HepG2 (cell line): ENCODE measurements at regions not wholly inside any gene's neighbourhood (a gene's known extent, or its start where the extent isn't known, plus 50 kb on each side); places are given as distances from the start of the nearest gene placed in this dataset.

Experiments used
- ATAC-seq: fragments of 200-7000 bp; cut with Tn5 transposase; 3 replicates; pipeline ENCODE4 v1.9.1; 2020; ENCODE audit warnings: mild to moderate bottlenecking, moderate library complexity
- BruUV-seq: library from RNA; stranded (reverse); fragments of 400-500 nt; replicated peaks from 2 replicates; lab custom pipeline; 2021; lab: Mats Ljungman, UMichigan
- CTCF ChIA-PET: fragments of 300-600 bp; formaldehyde crosslinking; extraction: SDS; loops from one replicate; lab custom pipeline; 2021; ENCODE audit warnings: low total read pairs, inconsistent platforms, low intra/inter-chr PET ratio; lab: Yijun Ruan, JAX
- POLR2A ChIA-PET: fragments of 350-600 bp; sonication (Branson Sonifier 250); formaldehyde crosslinking; loops from one replicate; lab custom pipeline; 2020; ENCODE audit warnings: antibody characterized with exemption, inconsistent platforms; lab: Yijun Ruan, JAX
- DNase-seq: peaks from one replicate; pipeline ENCODE4 v3.0.0-alpha.2; 2015; ENCODE audit warnings: low spot score
- FAIRE-seq: peaks from 3 replicates; lab custom pipeline; 2011; peaks lifted over from hg19 to GRCh38; lab: Jason Lieb, UNC
- H2AFZ ChIP-seq: one replicate; pipeline ENCODE4 v1.6.1; 2011; ENCODE audit warnings: low read length, inconsistent platforms
- H3K27ac ChIP-seq: fragments of 300-600 bp; 3 replicates; pipeline ENCODE4 v1.8.0; 2011; ENCODE audit warnings: mixed run types, mild to moderate bottlenecking, mixed read lengths, low read length, inconsistent platforms; ENCODE audit not compliant: insufficient read depth; ENCODE audit errors: extremely low read length
- H3K27me3 ChIP-seq, 2 experiments: fragments of 200-600 bp in 1 of 2; 2 replicates in 1 of 2; 3 replicates in 1 of 2; pipeline versions ENCODE4 v1.6.0 to v1.8.0; 2011; ENCODE audit warnings: low read length in 2 of 2, mild to moderate bottlenecking in 2 of 2, moderate library complexity in 2 of 2, inconsistent platforms in 1 of 2; ENCODE audit not compliant: insufficient read depth in 2 of 2, control insufficient read depth in 1 of 2
- H3K36me3 ChIP-seq, 2 experiments: fragments of 200-600 bp in 1 of 2; replicated peaks in 1 of 2; 2 replicates in 1 of 2; 3 replicates in 1 of 2; pipeline versions ENCODE4 v1.5.1 to v1.8.0; 2011; ENCODE audit warnings: low read length in 2 of 2, inconsistent platforms in 1 of 2; ENCODE audit not compliant: insufficient read depth in 2 of 2, control insufficient read depth in 1 of 2
- H3K4me1 ChIP-seq: 2 replicates; pipeline ENCODE4 v1.5.1; 2012; ENCODE audit warnings: low read length, inconsistent platforms; ENCODE audit not compliant: insufficient read depth
- H3K4me2 ChIP-seq: 2 replicates; pipeline ENCODE4 v1.6.0; 2011; ENCODE audit warnings: low read depth, low read length, inconsistent platforms
- H3K4me3 ChIP-seq, 3 experiments: fragments of 200-600 bp in 1 of 3; sonication (generic), shearing (Covaris generic) in 1 of 3; replicated peaks in 1 of 3; 2 replicates each; pipeline ENCODE4 v1.5.1; 2011 to 2016; ENCODE audit warnings: low read length in 3 of 3, inconsistent platforms in 2 of 3, low read depth in 2 of 3, mild to moderate bottlenecking in 2 of 3, control low read depth in 1 of 3, mixed read lengths in 1 of 3; ENCODE audit not compliant: insufficient read depth in 1 of 3
- H3K79me2 ChIP-seq: one replicate; pipeline ENCODE4 v1.6.1; 2011; ENCODE audit warnings: low read length, inconsistent platforms; ENCODE audit not compliant: insufficient read depth
- H3K9ac ChIP-seq: 2 replicates; pipeline ENCODE4 v1.6.0; 2011; ENCODE audit warnings: mild to moderate bottlenecking, low read depth, low read length, inconsistent platforms; ENCODE audit not compliant: insufficient read depth
- H3K9me3 ChIP-seq: 2 replicates; pipeline ENCODE4 v1.5.1; 2012; ENCODE audit warnings: mild to moderate bottlenecking, low read length
- H4K20me1 ChIP-seq: 2 replicates; pipeline ENCODE4 v1.6.0; 2011; ENCODE audit warnings: inconsistent platforms, mild to moderate bottlenecking, low read length, moderate library complexity; ENCODE audit not compliant: insufficient read depth
- ARID5B ChIP-seq: IDR thresholded peaks from 2 replicates; pipeline ENCODE4 v1.4.0; 2020; ENCODE audit warnings: mild to moderate bottlenecking, missing genetic modification reagents
- ARNT ChIP-seq: fragments of 450-650 bp; IDR thresholded peaks from 2 replicates; pipeline ENCODE4 v1.6.1; 2017
- ATF1 ChIP-seq: IDR thresholded peaks from 2 replicates; pipeline ENCODE4 v1.6.1; 2016; ENCODE audit warnings: mild to moderate bottlenecking, control low read depth
- E2F2 ChIP-seq: sonication (generic); formaldehyde crosslinking; IDR thresholded peaks from 2 replicates; pipeline ENCODE4 v1.4.0; 2020; ENCODE audit warnings: missing genetic modification reagents, borderline replicate concordance
- GPN1 ChIP-seq: sonication (generic); formaldehyde crosslinking; IDR thresholded peaks from 2 replicates; pipeline ENCODE4 v1.5.1; 2020; ENCODE audit warnings: missing genetic modification reagents, borderline replicate concordance
- GRHL1 ChIP-seq: sonication (generic); formaldehyde crosslinking; conservative IDR thresholded peaks from 2 replicates; pipeline ENCODE4 v1.8.0; 2022; ENCODE audit warnings: missing genetic modification reagents
- HMG20B ChIP-seq: conservative IDR thresholded peaks from 2 replicates; pipeline ENCODE4 v1.6.1; 2016; ENCODE audit warnings: missing genetic modification reagents, missing compliant biosample characterization
- NFIB ChIP-seq: sonication (generic); formaldehyde crosslinking; IDR thresholded peaks from 2 replicates; pipeline ENCODE4 v1.9.0; 2021; ENCODE audit warnings: missing genetic modification reagents, mild to moderate bottlenecking, borderline replicate concordance
- NR1H2 ChIP-seq: sonication (generic); formaldehyde crosslinking; IDR thresholded peaks from 2 replicates; pipeline ENCODE4 v1.8.1; 2022; ENCODE audit warnings: low read depth, missing genetic modification reagents, borderline replicate concordance
- PCBP2 ChIP-seq: fragments of 200-400 bp; formaldehyde crosslinking; optimal IDR thresholded peaks from 2 replicates; pipeline ENCODE3; 2018; ENCODE audit warnings: low read length, low read depth; ENCODE audit not compliant: poor library complexity, severe bottlenecking
- PREB ChIP-seq: sonication (generic); formaldehyde crosslinking; IDR thresholded peaks from 2 replicates; pipeline ENCODE4 v1.4.0; 2020; ENCODE audit warnings: missing genetic modification reagents
- RFX3 ChIP-seq: IDR thresholded peaks from 2 replicates; pipeline ENCODE4 v1.6.1; 2016; ENCODE audit warnings: missing biosample characterization, missing genetic modification reagents
- TMF1 ChIP-seq: sonication (generic); formaldehyde crosslinking; IDR thresholded peaks from 2 replicates; pipeline ENCODE4 v1.8.1; 2022; ENCODE audit warnings: low read depth, missing genetic modification reagents
- ZEB1 ChIP-seq: IDR thresholded peaks from 2 replicates; pipeline ENCODE4 v1.6.1; 2012; ENCODE audit warnings: mild to moderate bottlenecking, low read depth, inconsistent platforms; ENCODE audit not compliant: insufficient replicate concordance
- ZNF343 ChIP-seq: sonication (generic); formaldehyde crosslinking; IDR thresholded peaks from 2 replicates; pipeline ENCODE4 v1.4.0; 2020; ENCODE audit warnings: mild to moderate bottlenecking, missing genetic modification reagents
- ZNF557 ChIP-seq: sonication (generic); formaldehyde crosslinking; IDR thresholded peaks from 2 replicates; pipeline ENCODE4 v1.4.0; 2020; ENCODE audit warnings: missing genetic modification reagents
- ZNF768 ChIP-seq: sonication (generic); formaldehyde crosslinking; IDR thresholded peaks from 2 replicates; pipeline ENCODE4 v1.4.0; 2020; ENCODE audit warnings: missing genetic modification reagents
- WGBS: methylation state at CpG from one replicate; pipeline ENCODE4 v1.1.6; 2017; ENCODE audit warnings: low lambda C conversion rate; 5-methylcytosine and 5-hydroxymethylcytosine counted together
- in situ Hi-C: cut with HindIII; loops from 2 replicates; pipeline ENCODE4 v1.10.0; 2017; ENCODE audit warnings: low pct_unique_long_range_greater_than_20kb; ENCODE audit not compliant: extremely low pct_ligation_motif_present
- intact Hi-C: fragments of 100-400 bp; cut with micrococcal nuclease; formaldehyde crosslinking; loops from one replicate; pipeline ENCODE4 v1.10.0; 2022; ENCODE audit not compliant: unreplicated experiment

GRCh38 chr6:125539892-125540291 is 209.5 kb upstream of the HEY2 start:
- intact Hi-C loops (no loop called here), in situ Hi-C loops (no loop called here)
- BruUV-seq = no TSS peak
- Histone ChIP-seq H3K27ac (no peak overlapping the region), H3K27me3 (no peaks in the 10 kb centered on the region), H3K36me3 (no peaks in the 10 kb centered on the region), H3K9ac (no peak overlapping the region), H4K20me1 (no peaks in the 10 kb centered on the region), H3K9me3 (no peaks in the 10 kb centered on the region), H2AFZ (no peak overlapping the region), H3K79me2 (no peaks in the 10 kb centered on the region), H3K4me1 (no peaks in the 10 kb centered on the region), H3K4me3 (no peak overlapping the region), H3K4me2 (no peak overlapping the region)
- POLR2A ChIA-PET = no interaction called here
- WGBS = 2% methylated on average over 3 of the region's 3 CpGs
- ATAC-seq (no peak), FAIRE-seq (no peak), DNase-seq (no peak)
- CTCF ChIA-PET = no interaction called here
- TF ChIP-seq PCBP2 = no peak
- TF ChIP-seq GPN1 (CRISPR knock-in tag) = no peak
- TF ChIP-seq ZNF557 (CRISPR knock-in tag) = no peak
- TF ChIP-seq ZNF343 (CRISPR knock-in tag) = no peak
- TF ChIP-seq TMF1 (CRISPR knock-in tag) = no peak
- TF ChIP-seq E2F2 (CRISPR knock-in tag) = no peak
- TF ChIP-seq GRHL1 = no peak
- TF ChIP-seq ZNF768 (CRISPR knock-in tag) = no peak
- TF ChIP-seq ZEB1 = no peak
- TF ChIP-seq PREB (CRISPR knock-in tag) = no peak
- no peak for TF ChIP-seq RFX3 (CRISPR knock-in tag)
- no peak for TF ChIP-seq ARID5B (CRISPR knock-in tag)
- no peak for TF ChIP-seq ATF1
- TF ChIP-seq ARNT = no peak
- TF ChIP-seq NFIB (CRISPR knock-in tag) = no peak
- TF ChIP-seq NR1H2 (CRISPR knock-in tag) = no peak
- TF ChIP-seq HMG20B (CRISPR knock-in tag) = no peak
